Sciatic nerve (tissue), 2 donors: ENCODE measurements at regions not wholly inside any gene's neighbourhood (a gene's known extent, or its start where the extent isn't known, plus 50 kb on each side); places are given as distances from the start of the nearest gene placed in this dataset.
"Not testable (repeated sequence)": the region's sequence is repeated elsewhere in the genome, so short reads cannot be mapped to it uniquely, and the experiment has no call there.

ENCODE experiments used
- ATAC-seq: fragments of 200-7000 bp; cut with Tn5 transposase; one replicate; pipeline ENCODE4 v1.9.1; 2020; ENCODE audit warnings: mild to moderate bottlenecking, moderate library complexity
- DNase-seq: peaks from one replicate; pipeline ENCODE4 v3.0.0-alpha.2; 2020; ENCODE audit warnings: low spot score
- intact Hi-C: fragments of 100-400 bp; cut with DNase I; formaldehyde crosslinking; loops from one replicate; pipeline ENCODE4 v1.14.2; 2022
- donor health status: DM: no; HTN: no; CAD: no.
- donor health status: DM: no; HTN: no; CAD: no.

GRCh38 chr2:75994759-75995158, 284.0 kb upstream of the GCFC2 start:
- DNase-seq = no peak
- intact Hi-C loops = no loop called here

GRCh38 chr2:75988622-75989021, 277.9 kb upstream of the GCFC2 start:
- ATAC-seq, DNase-seq, intact Hi-C loops: not testable (repeated sequence)

More at GRCh38 chr2:75994759-75995158, 284.0 kb upstream of the GCFC2 start:
- ATAC-seq = no peak

GRCh38 chr2:75986617-75987016, 275.9 kb upstream of the GCFC2 start:
- intact Hi-C loops = no loop called here
- DNase-seq (no peak), ATAC-seq (no peak)

- DNase-seq = no peak
- intact Hi-C loops = no loop called here
- no peak for ATAC-seq
Observed at GRCh38 chr2:75982719-75983118, 272.0 kb upstream of the GCFC2 start.

- intact Hi-C loops = no loop called here
- DNase-seq (no peak), ATAC-seq (no peak)
Observed at GRCh38 chr2:75964646-75965045, 253.9 kb upstream of the GCFC2 start.

- intact Hi-C loops = no loop called here
- DNase-seq (no peak), ATAC-seq (no peak)
Observed at GRCh38 chr2:75960472-75961009, 249.8 kb upstream of the GCFC2 start.

- no peak for DNase-seq
- intact Hi-C loops = no loop called here
- ATAC-seq = no peak
Observed at GRCh38 chr2:75959724-75960471, 249.2 kb upstream of the GCFC2 start.

GRCh38 chr2:75954761-75955160, 244.0 kb upstream of the GCFC2 start:
- ATAC-seq = no peak
- no peak for DNase-seq
- intact Hi-C loops = no loop called here

GRCh38 chr2:75952173-75952572, 241.5 kb upstream of the GCFC2 start:
- no peak for ATAC-seq

GRCh38 chr2:75949385-75950030, 238.8 kb upstream of the GCFC2 start:
- ATAC-seq (no peak), DNase-seq (no peak)
- intact Hi-C loops = no loop called here

More at GRCh38 chr2:75952173-75952572, 241.5 kb upstream of the GCFC2 start:
- intact Hi-C loops = no loop called here
- no peak for DNase-seq

- intact Hi-C loops = no loop called here
- ATAC-seq = no peak
- DNase-seq = no peak
Observed at GRCh38 chr2:75936311-75936710, 225.6 kb upstream of the GCFC2 start.

GRCh38 chr2:75932996-75933395, 222.3 kb upstream of the GCFC2 start:
- intact Hi-C loops = no loop called here
- DNase-seq (no peak), ATAC-seq (no peak)

GRCh38 chr2:75928093-75928492, 217.4 kb upstream of the GCFC2 start:
- intact Hi-C loops = loop anchor here (5.0 kb wide), 1 partner anchor 534 kb away; no protein-coding TSS in a partner anchor
- ATAC-seq (no peak), DNase-seq (no peak)

- no peak for DNase-seq
Observed at GRCh38 chr2:75925331-75926024, 214.8 kb upstream of the GCFC2 start.

GRCh38 chr2:75922191-75922590, 211.5 kb upstream of the GCFC2 start:
- intact Hi-C loops = no loop called here
- no peak for DNase-seq
- no peak for ATAC-seq

More at GRCh38 chr2:75925331-75926024, 214.8 kb upstream of the GCFC2 start:
- intact Hi-C loops = loop anchor here (5.0 kb wide), 1 partner anchor 537 kb away; no protein-coding TSS in a partner anchor
- ATAC-seq = no peak

GRCh38 chr2:75920859-75921551, 210.3 kb upstream of the GCFC2 start:
- no peak for DNase-seq
- intact Hi-C loops = no loop called here
- ATAC-seq = no peak

GRCh38 chr2:75915851-75916634, 205.3 kb upstream of the GCFC2 start:
- ATAC-seq (no peak), DNase-seq (no peak)
- intact Hi-C loops = no loop called here

GRCh38 chr2:75896779-75897366, 186.2 kb upstream of the GCFC2 start:
- ATAC-seq (no peak), DNase-seq (no peak)
- intact Hi-C loops = no loop called here
